ENCODE measurements at regions not wholly inside any gene's neighbourhood (a gene's known extent, or its start where the extent isn't known, plus 50 kb on each side); places are given as distances from the start of the nearest gene placed in this dataset.

GRCh38 chrX:130974323-130974722 is 71.3 kb upstream of the ENOX2 start:
- Mint-ChIP-seq H3K4me1 (ENCODE audit: low read depth) (peaks cover 17% of the 10 kb centered on the region), H3K27ac (no peak overlapping the region), H3K27me3 (ENCODE audit: insufficient read depth) (no peaks in the 10 kb centered on the region; the same call in 1 of the 2 replicates), H3K4me3 (no peak overlapping the region), H3K9me3 (no peaks in the 10 kb centered on the region), H3K36me3 (ENCODE audit: low read depth) (no peaks in the 10 kb centered on the region)
- no peak for TF ChIP-seq CTCF (IDR thresholded peaks at IDR 0.05)
- DNase-seq = peak; percentile 0

GRCh38 chrX:130975947-130976346 is 72.9 kb upstream of the ENOX2 start:
- no peak overlapping the region for H3K27ac Mint-ChIP-seq

GRCh38 chrX:130981836-130982235 is 76.3 kb upstream of the ARHGAP36 start:
- no peaks in the 10 kb centered on the region for H3K36me3 Mint-ChIP-seq (ENCODE audit: low read depth)
- no peak for DNase-seq
- no peak overlapping the region for H3K27ac Mint-ChIP-seq
- peaks cover 5% of the 10 kb centered on the region for H3K27me3 Mint-ChIP-seq (ENCODE audit: insufficient read depth)
- no peak for TF ChIP-seq CTCF (IDR thresholded peaks at IDR 0.05)
- H3K4me1 Mint-ChIP-seq (ENCODE audit: low read depth) = no peaks in the 10 kb centered on the region
- no peak overlapping the region for H3K4me3 Mint-ChIP-seq
- no peaks in the 10 kb centered on the region for H3K9me3 Mint-ChIP-seq

More at GRCh38 chrX:130975947-130976346, 72.9 kb upstream of the ENOX2 start:
- peak; percentile 36 for DNase-seq
- Mint-ChIP-seq H3K4me3 (no peak overlapping the region), H3K9me3 (no peaks in the 10 kb centered on the region), H3K4me1 (ENCODE audit: low read depth) (peaks cover 17% of the 10 kb centered on the region), H3K36me3 (ENCODE audit: low read depth) (no peaks in the 10 kb centered on the region), H3K27me3 (ENCODE audit: insufficient read depth) (peaks cover 3% of the 10 kb centered on the region)
- TF ChIP-seq CTCF (IDR thresholded peaks at IDR 0.05) = peak; percentile 73

GRCh38 chrX:130984782-130985181 is 73.4 kb upstream of the ARHGAP36 start:
- no peaks in the 10 kb centered on the region for H3K36me3 Mint-ChIP-seq (ENCODE audit: low read depth)
- H3K4me1 Mint-ChIP-seq (ENCODE audit: low read depth) = no peaks in the 10 kb centered on the region
- peaks cover 5% of the 10 kb centered on the region for H3K27me3 Mint-ChIP-seq (ENCODE audit: insufficient read depth)
- H3K27ac Mint-ChIP-seq = no peak overlapping the region
- H3K4me3 Mint-ChIP-seq = no peak overlapping the region
- no peaks in the 10 kb centered on the region for H3K9me3 Mint-ChIP-seq
- TF ChIP-seq CTCF (IDR thresholded peaks at IDR 0.05) = no peak
- DNase-seq = no peak

GRCh38 chrX:130987241-130987640 is 70.9 kb upstream of the ARHGAP36 start:
- Mint-ChIP-seq H3K27ac (no peak overlapping the region), H3K4me1 (ENCODE audit: low read depth) (no peaks in the 10 kb centered on the region), H3K4me3 (no peak overlapping the region), H3K27me3 (ENCODE audit: insufficient read depth) (peaks cover 2% of the 10 kb centered on the region), H3K9me3 (no peaks in the 10 kb centered on the region), H3K36me3 (ENCODE audit: low read depth) (no peaks in the 10 kb centered on the region)
- TF ChIP-seq CTCF (IDR thresholded peaks at IDR 0.05) = no peak
- DNase-seq = no peak

- DNase-seq = no peak
- Mint-ChIP-seq H3K36me3 (ENCODE audit: low read depth) (no peaks in the 10 kb centered on the region), H3K27ac (no peak overlapping the region), H3K4me1 (ENCODE audit: low read depth) (no peaks in the 10 kb centered on the region), H3K27me3 (ENCODE audit: insufficient read depth) (no peaks in the 10 kb centered on the region; the same call in 1 of the 2 replicates), H3K4me3 (no peak overlapping the region), H3K9me3 (no peaks in the 10 kb centered on the region)
- TF ChIP-seq CTCF (IDR thresholded peaks at IDR 0.05) = no peak
Observed at GRCh38 chrX:130990723-130991122, 67.4 kb upstream of the ARHGAP36 start.
